ENCODE measurements at regions not wholly inside any gene's neighbourhood (a gene's known extent, or its start where the extent isn't known, plus 50 kb on each side); places are given as distances from the start of the nearest gene placed in this dataset.

DNA sequence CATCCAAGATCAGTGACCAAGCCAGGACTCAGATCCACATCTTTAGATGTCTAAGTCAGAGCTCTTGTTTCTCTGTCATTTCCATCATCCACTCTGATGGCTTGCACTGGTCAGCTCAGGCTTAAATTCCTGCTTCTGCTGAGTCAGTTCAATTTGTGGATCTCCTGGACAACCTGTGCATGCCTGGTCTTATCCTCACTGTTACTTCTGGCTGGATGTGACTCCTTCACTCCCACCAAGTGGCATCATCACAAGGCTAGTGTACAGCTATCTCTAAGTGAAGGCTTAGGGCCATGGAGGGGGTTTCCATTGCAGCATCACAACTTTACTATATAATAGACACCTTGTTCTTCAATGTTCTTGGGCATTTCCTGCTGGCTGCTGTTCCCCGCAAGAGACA lies 102.9 kb downstream of the EMP1 start:
- TF ChIP-seq, protein P1, sequence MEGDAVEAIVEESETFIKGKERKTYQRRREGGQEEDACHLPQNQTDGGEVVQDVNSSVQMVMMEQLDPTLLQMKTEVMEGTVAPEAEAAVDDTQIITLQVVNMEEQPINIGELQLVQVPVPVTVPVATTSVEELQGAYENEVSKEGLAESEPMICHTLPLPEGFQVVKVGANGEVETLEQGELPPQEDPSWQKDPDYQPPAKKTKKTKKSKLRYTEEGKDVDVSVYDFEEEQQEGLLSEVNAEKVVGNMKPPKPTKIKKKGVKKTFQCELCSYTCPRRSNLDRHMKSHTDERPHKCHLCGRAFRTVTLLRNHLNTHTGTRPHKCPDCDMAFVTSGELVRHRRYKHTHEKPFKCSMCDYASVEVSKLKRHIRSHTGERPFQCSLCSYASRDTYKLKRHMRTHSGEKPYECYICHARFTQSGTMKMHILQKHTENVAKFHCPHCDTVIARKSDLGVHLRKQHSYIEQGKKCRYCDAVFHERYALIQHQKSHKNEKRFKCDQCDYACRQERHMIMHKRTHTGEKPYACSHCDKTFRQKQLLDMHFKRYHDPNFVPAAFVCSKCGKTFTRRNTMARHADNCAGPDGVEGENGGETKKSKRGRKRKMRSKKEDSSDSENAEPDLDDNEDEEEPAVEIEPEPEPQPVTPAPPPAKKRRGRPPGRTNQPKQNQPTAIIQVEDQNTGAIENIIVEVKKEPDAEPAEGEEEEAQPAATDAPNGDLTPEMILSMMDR (IDR thresholded peaks at IDR 0.05) = no peak
- Histone ChIP-seq H3K36me3 (no peaks in the 10 kb centered on the region), H3K27me3 (no peaks in the 10 kb centered on the region), H3K4me1 (no peaks in the 10 kb centered on the region), H3K27ac (no peak overlapping the region), H3K9me3 (no peaks in the 10 kb centered on the region), H3K4me3 (no peak overlapping the region), H3K9ac (ENCODE audit: low read depth in 2 of 2, low read length in 2 of 2) (no peak overlapping the region)
- DNase-seq = no peak
- intact Hi-C loops (cut with DNase I) = no loop called here

DNA sequence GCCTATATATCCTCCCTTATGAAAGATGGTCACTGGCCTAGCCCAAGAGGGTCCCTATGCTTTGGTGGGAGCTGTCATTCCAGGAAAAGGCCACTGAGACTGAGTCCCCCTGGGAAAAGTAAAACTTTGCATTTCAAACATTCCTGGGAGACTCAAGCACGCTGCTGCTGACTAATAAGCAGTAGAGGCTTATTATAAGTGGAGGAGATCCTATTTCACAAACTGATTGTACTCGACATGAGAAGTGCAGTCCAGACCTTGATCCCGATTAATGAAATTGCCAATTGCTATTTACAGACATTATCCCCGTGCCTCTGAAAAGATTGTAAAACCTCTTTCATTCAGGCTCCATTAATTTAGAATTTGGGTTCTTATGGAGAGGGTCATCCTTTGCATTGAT lies 96.6 kb downstream of the EMP1 start:
- no peaks in the 10 kb centered on the region for H3K27me3 ChIP-seq
- H3K9me3 ChIP-seq = no peaks in the 10 kb centered on the region
- no peak overlapping the region for H3K4me3 ChIP-seq
- H3K36me3 ChIP-seq = no peaks in the 10 kb centered on the region
- no peaks in the 10 kb centered on the region for H3K4me1 ChIP-seq
- TF ChIP-seq, protein P1 (IDR thresholded peaks at IDR 0.05) = no peak
- no peak overlapping the region for H3K27ac ChIP-seq
- intact Hi-C loops (cut with DNase I) = no loop called here
- DNase-seq = no peak
- H3K9ac ChIP-seq (ENCODE audit: low read depth in 2 of 2, low read length in 2 of 2) = no peak overlapping the region

DNA sequence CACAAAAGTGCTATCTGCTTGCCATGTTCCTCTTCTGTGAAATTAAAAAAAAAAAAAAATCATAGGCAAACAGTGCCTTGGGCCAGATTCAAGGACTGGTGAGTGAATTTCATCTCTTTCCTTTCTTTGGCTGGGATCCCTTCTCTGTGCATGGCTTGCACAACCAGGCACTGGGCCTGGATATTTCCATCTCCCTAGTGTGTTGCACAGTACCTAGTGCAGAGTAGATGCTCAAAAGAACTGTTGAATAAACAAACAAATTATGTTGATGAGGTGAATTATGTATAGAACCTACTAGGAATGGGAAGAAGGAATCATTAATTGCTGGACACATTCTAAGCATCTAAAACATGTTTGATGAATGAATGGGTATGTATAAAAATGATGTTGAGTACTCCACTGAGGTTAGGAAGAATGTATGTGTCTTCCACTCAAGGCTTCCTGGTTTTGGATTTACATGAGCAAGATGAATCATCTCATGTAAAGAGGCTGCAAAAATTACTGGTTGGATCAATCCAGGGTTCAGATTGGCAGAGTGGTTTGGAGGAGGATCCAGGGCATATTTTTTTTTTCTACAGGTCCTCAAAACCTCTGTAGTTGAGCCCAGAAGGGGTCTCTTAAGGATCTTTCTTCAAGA lies 93.2 kb downstream of the EMP1 start:
- intact Hi-C loops (cut with DNase I) = no loop called here
- TF ChIP-seq, protein P1 (IDR thresholded peaks at IDR 0.05) = no peak

DNA sequence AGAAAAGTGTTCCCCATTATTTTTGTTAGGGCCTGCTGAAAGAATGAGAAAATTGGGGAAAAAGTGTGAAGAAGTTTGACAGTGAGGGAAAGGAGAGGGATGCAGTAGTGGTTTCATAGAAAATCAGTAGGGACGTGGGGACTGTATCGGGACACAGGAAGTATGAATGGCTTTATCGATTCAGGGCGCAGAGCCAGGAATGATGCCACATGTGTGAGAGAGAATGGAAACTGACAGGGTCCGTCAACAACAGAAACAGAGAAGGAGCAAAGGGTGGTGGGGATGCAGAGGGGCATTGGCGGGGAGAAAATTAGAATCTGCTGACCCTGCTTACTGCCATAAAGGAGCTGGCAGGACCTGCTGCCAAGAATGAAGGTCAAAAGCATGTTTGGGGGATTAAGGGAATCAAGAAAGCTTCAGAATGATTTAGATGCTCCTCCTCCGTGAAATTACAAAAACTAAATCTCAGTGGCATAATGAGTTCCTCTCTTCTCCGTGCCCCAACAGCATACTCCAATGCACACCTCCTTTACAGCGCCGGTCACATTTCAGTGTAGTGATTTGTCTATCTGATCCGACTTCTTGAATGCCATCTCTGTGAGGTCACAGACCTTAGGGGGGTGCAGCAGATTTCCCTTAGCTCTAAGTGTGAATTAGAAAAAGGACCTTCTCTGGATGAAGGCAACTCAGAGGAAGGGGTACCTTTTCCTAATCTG lies 92.6 kb downstream of the EMP1 start:
- Histone ChIP-seq H3K9me3 (no peaks in the 10 kb centered on the region), H3K4me3 (no peak overlapping the region), H3K9ac (ENCODE audit: low read depth in 2 of 2, low read length in 2 of 2) (no peak overlapping the region), H3K27me3 (no peaks in the 10 kb centered on the region), H3K27ac (no peak overlapping the region), H3K4me1 (no peaks in the 10 kb centered on the region), H3K36me3 (no peaks in the 10 kb centered on the region)
- TF ChIP-seq, protein P1 (IDR thresholded peaks at IDR 0.05) = no peak
- no peak for DNase-seq
- intact Hi-C loops (cut with DNase I) = no loop called here

More for the DNA sequence above, 93.2 kb downstream of the EMP1 start:
- no peaks in the 10 kb centered on the region for H3K9me3 ChIP-seq
- H3K4me3 ChIP-seq = no peak overlapping the region
- H3K27ac ChIP-seq = no peak overlapping the region
- no peak overlapping the region for H3K9ac ChIP-seq (ENCODE audit: low read depth in 2 of 2, low read length in 2 of 2)
- H3K36me3 ChIP-seq = no peaks in the 10 kb centered on the region
- no peak for DNase-seq
- H3K27me3 ChIP-seq = no peaks in the 10 kb centered on the region
- H3K4me1 ChIP-seq = no peaks in the 10 kb centered on the region

DNA sequence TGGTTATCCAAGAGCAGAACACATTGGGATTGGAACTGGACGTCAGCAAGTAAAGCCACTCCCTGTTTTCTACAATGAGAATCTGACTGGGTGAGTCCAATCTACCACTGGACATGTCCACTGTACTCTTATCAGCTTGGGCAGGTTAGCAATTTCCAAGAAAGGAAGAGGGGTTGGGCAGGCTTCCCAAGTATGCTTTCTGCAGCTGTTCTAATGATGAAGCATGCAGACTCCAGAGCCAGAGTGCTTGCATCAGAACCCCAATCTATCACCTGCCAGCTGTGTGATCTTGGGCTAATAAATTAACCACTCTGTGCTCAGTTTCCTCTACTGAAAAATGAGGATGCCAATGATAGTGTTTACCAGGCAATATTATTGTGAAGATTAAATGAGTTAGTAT lies 92.0 kb downstream of the EMP1 start:
- intact Hi-C loops (cut with DNase I) = no loop called here
- TF ChIP-seq, protein P1 (IDR thresholded peaks at IDR 0.05) = no peak
- no peak overlapping the region for H3K4me3 ChIP-seq
- no peaks in the 10 kb centered on the region for H3K36me3 ChIP-seq
- H3K9ac ChIP-seq (ENCODE audit: low read depth in 2 of 2, low read length in 2 of 2) = no peak overlapping the region
- DNase-seq = no peak
- no peaks in the 10 kb centered on the region for H3K4me1 ChIP-seq
- no peaks in the 10 kb centered on the region for H3K27me3 ChIP-seq
- no peak overlapping the region for H3K27ac ChIP-seq
- H3K9me3 ChIP-seq = no peaks in the 10 kb centered on the region

Data from colonic mucosa (tissue), 4 donors.